ENCODE measurements at regions not wholly inside any gene's neighbourhood (a gene's known extent, or its start where the extent isn't known, plus 50 kb on each side); places are given as distances from the start of the nearest gene placed in this dataset.

- Histone ChIP-seq H3K36me3 (ENCODE audit: control insufficient read depth in 2 of 2, insufficient read depth in 2 of 2, low read length in 1 of 2) (no peaks in the 10 kb centered on the region), H3K4me2 (ENCODE audit: control insufficient read depth, insufficient read depth) (no peak overlapping the region), H2AFZ (ENCODE audit: control insufficient read depth, low read depth, low read length) (no peak overlapping the region), H3K79me2 (ENCODE audit: control insufficient read depth, insufficient read depth, low read length) (no peaks in the 10 kb centered on the region), H3K9ac (ENCODE audit: control insufficient read depth, insufficient read depth, low read length) (no peak overlapping the region), H3K27ac (ENCODE audit: control insufficient read depth, insufficient read depth) (no peak overlapping the region), H3K27me3 (replicated peaks in 1 of 2; ENCODE audit: control insufficient read depth in 2 of 2, insufficient read depth in 2 of 2, low read length in 1 of 2) (no peaks in the 10 kb centered on the region), H3K4me3 (no peak overlapping the region), H4K20me1 (ENCODE audit: control insufficient read depth, insufficient read depth) (no peaks in the 10 kb centered on the region), H3K9me3 (replicated peaks; ENCODE audit: control insufficient read depth, insufficient read depth, low read length) (no peaks in the 10 kb centered on the region), H3K4me1 (ENCODE audit: control insufficient read depth, insufficient read depth, low read length) (no peaks in the 10 kb centered on the region)
- 0% methylated on average over 1 of the region's 1 CpG for WGBS (ENCODE audit: insufficient coverage, insufficient replicate concordance, low lambda C conversion rate, missing lambda C conversion rate)
- TF ChIP-seq RAD51 (IDR thresholded peaks at IDR 0.05) (no peak), ZBTB4 (CRISPR knock-in tag; IDR thresholded peaks at IDR 0.05) (no peak), BRCA1 (IDR thresholded peaks at IDR 0.05; ENCODE audit: low read depth, low read length) (no peak), ZBTB11 (CRISPR knock-in tag; IDR thresholded peaks at IDR 0.05) (no peak), KLF5 (IDR thresholded peaks at IDR 0.05; ENCODE audit: partially characterized antibody) (no peak), CBX5 (IDR thresholded peaks at IDR 0.05; ENCODE audit: low read depth) (no peak), EP300 (IDR thresholded peaks at IDR 0.05; ENCODE audit: borderline replicate concordance in 1 of 2, control insufficient read depth in 1 of 2, low read depth in 2 of 2, low read length in 2 of 2) (no peak)
- no peak for DNase-seq (ENCODE audit: low read depth, low spot score)
- intact Hi-C loops (cut with micrococcal nuclease; ENCODE audit: unreplicated experiment) (no loop called here), in situ Hi-C loops (cut with MboI) (no loop called here)
- POLR2A ChIA-PET = no interaction called here
- BruUV-seq (replicated peaks) = no TSS peak
- RAD21 ChIA-PET (ENCODE audit: unreplicated experiment) = no interaction called here
- SMC1A ChIA-PET (ENCODE audit: uncharacterized antibody, unreplicated experiment) = interaction anchor here (1.1 kb wide), 1 partner anchor 9 kb away, joined by 3 read pairs; no protein-coding TSS in a partner anchor
- no peak for ATAC-seq
- CTCF ChIA-PET = no interaction called here
- FAIRE-seq = no peak
Observed at GRCh38 chr3:34938784-34939183, 700.5 kb upstream of the ARPP21 start.
